H54 (cell line): ENCODE measurements at regions not wholly inside any gene's neighbourhood (a gene's known extent, or its start where the extent isn't known, plus 50 kb on each side); places are given as distances from the start of the nearest gene placed in this dataset.

Experiments used
- DNase-seq: peaks from one replicate; pipeline ENCODE4 v3.0.0; 2011; ENCODE audit warnings: low spot score, mixed read lengths; ENCODE audit not compliant: insufficient read length
- FAIRE-seq: peaks from 3 replicates; lab custom pipeline; 2011; peaks lifted over from hg19 to GRCh38; lab: Jason Lieb, UNC
- POLR2A ChIP-seq: IDR thresholded peaks from 2 replicates; pipeline ENCODE4 v1.6.1; 2011; ENCODE audit warnings: low read depth, mild to moderate bottlenecking, low read length

GRCh38 chr4:128521156-128521555 lies 233.5 kb upstream of the PGRMC2 start:
- DNase-seq (no peak), FAIRE-seq (no peak)
- TF ChIP-seq POLR2A = no peak

GRCh38 chr4:128519163-128519830 lies 231.7 kb upstream of the PGRMC2 start:
- FAIRE-seq (no peak), DNase-seq (no peak)
- TF ChIP-seq POLR2A = no peak

DNA sequence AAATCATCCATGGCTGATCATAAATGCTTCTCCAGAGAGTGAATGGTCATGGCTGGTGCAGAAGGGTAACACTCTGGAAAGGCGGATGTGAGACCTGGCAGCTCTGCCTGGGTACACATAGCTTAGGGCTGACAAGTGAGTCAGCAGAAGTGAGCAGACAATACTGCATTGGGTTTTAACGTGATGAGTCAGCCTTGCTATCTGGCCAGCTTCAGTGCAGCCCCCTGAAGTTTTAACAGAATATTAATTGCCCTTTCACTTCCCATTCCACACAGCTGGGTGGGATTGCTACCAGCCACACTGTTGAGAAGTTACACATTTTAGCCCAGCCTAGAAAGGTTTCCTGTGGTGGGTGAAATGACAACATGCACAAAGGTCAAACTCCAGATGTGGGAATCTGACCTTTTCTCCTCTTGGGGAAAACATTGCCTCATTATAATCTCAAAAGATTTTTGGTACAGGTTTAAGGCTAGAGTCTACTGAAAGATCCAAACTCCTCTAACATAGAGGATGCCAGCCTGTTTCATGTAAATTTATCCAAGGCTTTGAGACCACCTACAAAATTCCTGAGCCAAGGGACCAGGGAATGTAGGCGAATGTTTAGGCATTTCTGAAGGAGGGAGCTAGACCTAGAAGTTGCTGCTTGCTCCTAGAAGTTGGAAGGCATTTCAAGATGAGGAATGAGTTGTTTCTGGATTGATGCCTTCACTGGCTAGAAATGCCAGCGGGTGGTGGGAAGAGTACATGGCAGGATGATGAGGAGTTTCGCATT lies 230.3 kb upstream of the PGRMC2 start:
- no peak for TF ChIP-seq POLR2A
- DNase-seq = peak; percentile 40
- FAIRE-seq = peak; percentile 75

DNA sequence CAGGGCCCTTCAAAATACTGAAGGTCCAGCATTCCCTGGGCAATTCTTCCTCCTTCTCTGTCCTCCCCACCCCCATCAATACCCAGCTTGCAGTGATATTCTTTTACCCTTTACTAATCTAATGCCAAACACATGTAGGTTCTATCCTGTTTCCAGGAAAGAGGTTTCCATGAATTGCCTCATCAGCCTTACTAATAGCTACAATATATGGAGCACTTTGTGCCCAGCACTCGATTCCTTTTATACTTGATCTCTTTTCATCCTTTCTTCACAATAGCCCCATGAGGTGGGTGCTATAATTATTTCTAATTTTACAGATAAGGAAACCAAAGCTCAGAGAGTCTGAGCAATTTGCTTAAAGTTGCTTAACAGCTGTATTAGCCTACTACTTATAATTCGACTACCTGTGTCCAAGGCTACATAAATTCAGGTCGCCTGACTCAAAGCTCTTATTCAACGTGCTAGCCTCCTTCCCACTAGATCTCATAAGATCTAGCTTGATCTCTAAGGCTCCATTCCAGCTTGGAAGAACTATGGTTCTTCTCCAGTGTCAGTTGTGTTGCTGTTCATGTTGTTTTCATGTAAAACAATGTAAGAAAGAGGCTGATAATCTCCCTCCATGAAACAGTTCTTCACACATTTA lies 229.6 kb upstream of the PGRMC2 start:
- DNase-seq (no peak), FAIRE-seq (no peak)
- no peak for TF ChIP-seq POLR2A

DNA sequence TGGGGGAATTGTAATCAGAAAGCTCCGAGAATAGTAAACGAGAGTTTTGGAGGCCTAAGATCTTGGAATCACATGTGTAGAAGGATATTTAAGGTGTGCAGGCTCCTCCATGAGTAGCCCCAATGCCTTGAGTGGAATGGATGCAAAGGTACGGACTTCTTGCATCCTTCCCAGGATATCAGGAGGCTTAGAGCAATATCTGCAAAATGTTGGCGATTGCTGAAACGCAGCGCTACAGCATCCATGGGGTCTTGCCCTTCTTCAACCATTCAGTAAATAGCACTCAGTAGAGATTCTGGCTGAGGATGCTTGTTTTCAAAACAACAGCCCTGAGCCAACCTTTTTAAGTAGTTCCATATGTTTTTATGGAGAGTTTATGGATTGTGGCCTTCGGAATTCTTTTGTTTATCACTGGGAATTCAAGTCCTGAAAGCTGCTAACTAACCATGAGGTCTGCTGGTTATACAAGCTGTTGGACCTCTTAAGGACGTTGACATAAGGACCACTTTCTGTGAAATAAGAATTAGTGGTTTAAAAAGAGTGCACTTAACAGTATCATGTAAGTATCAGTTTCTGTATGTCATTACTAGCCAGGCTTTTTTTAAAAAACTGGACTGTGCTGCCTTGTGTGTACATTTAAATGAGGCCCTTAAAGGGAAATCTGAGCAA lies 228.8 kb upstream of the PGRMC2 start:
- no peak for TF ChIP-seq POLR2A
- no peak for FAIRE-seq
- no peak for DNase-seq

- no peak for TF ChIP-seq POLR2A
- DNase-seq (no peak), FAIRE-seq (no peak)
Measured at GRCh38 chr4:128513664-128514484, 226.3 kb upstream of the PGRMC2 start.

GRCh38 chr4:128512767-128513322 lies 225.2 kb upstream of the PGRMC2 start:
- no peak for TF ChIP-seq POLR2A
- DNase-seq (no peak), FAIRE-seq (peak; percentile 78)

DNA sequence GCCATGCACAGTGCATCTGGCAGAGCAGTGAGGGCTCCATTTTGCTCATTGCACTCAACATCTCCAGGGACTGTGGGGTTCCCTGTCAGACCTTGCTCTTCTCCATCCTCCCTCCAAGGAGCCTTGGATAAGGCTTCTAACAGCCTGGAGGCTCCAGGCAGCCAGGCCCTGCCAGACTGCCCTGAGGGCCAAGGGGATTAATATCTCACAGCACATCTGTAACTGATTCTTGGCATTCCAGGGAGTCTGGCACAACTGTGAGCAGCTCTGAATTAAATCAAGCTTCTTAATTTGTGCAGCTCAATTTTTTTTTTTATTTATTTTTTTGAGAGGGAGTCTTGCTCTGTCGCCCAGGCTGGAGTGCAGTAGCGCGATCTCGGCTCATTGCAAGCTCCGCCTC lies 224.5 kb upstream of the PGRMC2 start:
- FAIRE-seq = no peak
- TF ChIP-seq POLR2A = no peak

GRCh38 chr4:128510850-128511249 lies 223.2 kb upstream of the PGRMC2 start:
- DNase-seq (no peak), FAIRE-seq (no peak)
- no peak for TF ChIP-seq POLR2A

More for the DNA sequence above, 224.5 kb upstream of the PGRMC2 start:
- DNase-seq = no peak

GRCh38 chr4:128502818-128503527 lies 215.4 kb upstream of the PGRMC2 start:
- TF ChIP-seq POLR2A = no peak
- DNase-seq (no peak), FAIRE-seq (no peak)

- TF ChIP-seq POLR2A = no peak
- no peak for FAIRE-seq
- DNase-seq = no peak
Measured at GRCh38 chr4:128501239-128501638, 213.6 kb upstream of the PGRMC2 start.

GRCh38 chr4:128488055-128488705 lies 200.6 kb upstream of the PGRMC2 start:
- TF ChIP-seq POLR2A = no peak
- no peak for FAIRE-seq

More at GRCh38 chr4:128488055-128488705, 200.6 kb upstream of the PGRMC2 start:
- DNase-seq = no peak
